ENCODE measurements at regions not wholly inside any gene's neighbourhood (a gene's known extent, or its start where the extent isn't known, plus 50 kb on each side); places are given as distances from the start of the nearest gene placed in this dataset.
A peak's percentile ranks its signal among the peaks of the same experiment; 100 is the strongest.

DNA sequence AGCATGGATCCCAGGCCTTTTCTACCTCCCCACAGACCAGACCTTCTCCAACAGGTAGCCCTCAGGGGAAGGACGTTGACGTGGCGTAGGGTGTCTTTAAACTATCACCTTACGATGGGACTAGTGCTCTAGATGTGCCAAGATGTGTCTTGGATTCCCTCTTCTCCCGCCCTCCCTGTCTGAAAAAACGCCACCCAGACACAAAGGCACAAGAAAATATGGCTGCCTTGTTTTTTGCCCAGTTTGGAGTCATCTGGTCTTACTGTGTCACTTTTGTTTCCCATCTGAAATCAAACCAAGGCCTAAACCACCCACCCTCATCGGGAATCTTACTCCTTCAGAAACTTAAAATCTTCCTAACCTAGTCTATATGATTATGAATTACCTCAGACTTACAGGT, 235.4 kb downstream of the OR13H1 start:
- DNase-seq = no peak

DNA sequence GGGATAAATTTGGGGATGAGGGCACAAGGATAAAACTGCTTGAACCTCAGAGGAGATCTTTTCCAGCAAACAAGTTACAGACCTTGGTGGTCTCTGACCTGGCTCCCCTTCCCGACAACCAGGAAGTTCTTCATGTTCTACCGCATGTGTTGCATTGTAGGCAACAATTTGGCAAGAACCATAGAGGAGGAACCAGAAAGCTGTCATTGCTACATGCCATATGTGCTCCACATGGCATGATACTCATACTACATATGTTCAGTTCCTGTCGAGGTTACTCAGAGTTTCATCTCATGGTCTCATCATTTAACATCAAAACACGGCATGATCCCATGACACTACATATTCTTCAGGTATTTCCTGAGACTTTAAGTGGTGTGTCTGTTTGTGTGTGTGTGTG, 235.9 kb downstream of the OR13H1 start:
- no peak for DNase-seq

DNA sequence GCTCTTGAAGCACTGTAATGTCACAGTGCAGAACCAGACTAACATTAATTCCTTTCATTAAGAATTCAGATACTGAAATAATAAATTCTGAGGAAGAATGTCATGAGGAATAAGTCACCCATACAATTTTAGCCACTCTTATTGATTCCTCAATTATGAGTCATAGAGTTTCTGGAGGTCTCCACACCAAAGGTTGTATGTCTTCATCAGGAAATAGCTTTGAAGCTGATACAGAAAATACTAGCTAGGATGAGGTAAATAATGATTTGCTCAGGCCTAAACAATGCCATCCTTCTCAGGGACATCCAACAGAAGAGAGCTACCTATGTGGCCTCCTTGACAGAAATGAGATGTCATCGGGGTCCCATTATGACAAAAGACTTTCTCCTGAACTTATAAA, 238.8 kb downstream of the OR13H1 start:
- no peak for DNase-seq

GRCh38 chrX:131783555-131784308, 239.4 kb upstream of the STK26 start:
- DNase-seq = peak; percentile 73

DNA sequence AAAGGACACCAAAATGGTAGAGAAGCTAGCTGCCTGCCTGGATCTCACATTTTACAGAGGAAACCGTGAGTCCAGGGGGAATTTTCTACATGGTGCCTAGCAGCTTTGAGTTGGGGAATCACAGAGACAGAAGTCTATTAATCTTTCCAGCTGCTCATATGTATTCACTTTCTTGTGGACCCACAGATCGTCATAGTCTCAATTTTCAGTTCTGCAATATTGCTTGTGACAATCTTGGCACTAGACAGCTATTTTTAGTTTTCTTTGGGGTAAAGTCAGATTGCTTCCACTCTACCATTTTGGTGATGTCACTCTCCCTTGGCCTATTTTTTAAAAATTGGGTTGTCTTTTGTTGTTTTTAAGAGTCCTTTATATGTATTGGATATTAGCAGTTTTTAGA, 233.4 kb upstream of the STK26 start:
- DNase-seq = no peak

DNA sequence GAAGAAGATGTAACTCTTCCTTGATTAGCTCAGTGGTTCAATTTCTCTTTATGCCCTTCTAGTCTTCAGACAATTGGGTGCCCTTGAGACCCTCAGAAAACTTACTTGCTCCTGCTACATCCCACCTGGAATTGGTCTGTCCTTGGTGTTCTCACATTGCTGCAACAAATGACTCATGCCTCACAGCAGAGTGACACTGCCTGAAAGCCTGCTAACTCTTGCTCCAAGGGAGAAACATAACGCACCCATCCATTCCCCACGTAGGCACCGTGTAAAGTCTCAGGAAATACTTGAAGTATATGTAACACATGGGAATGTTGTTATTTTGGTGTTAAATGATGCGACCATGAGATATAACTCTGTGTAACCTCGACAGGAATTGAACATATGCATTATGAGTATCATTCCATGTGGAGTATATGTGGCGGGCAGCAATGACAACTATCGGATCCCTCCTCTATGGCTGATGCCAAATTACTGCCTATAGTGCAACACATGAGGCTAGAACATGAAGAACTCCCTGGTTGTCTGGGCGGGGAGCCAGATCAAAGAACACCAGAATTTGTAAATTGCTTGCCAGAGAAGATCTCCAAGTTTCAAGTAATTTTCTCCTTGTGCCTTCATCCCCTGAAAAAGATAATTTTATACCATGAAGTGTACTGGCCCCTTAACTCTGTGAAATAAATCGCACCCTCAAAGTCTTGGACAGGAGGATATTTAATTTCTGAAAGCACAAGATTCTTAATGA, 231.3 kb upstream of the STK26 start:
- no peak for DNase-seq

DNA sequence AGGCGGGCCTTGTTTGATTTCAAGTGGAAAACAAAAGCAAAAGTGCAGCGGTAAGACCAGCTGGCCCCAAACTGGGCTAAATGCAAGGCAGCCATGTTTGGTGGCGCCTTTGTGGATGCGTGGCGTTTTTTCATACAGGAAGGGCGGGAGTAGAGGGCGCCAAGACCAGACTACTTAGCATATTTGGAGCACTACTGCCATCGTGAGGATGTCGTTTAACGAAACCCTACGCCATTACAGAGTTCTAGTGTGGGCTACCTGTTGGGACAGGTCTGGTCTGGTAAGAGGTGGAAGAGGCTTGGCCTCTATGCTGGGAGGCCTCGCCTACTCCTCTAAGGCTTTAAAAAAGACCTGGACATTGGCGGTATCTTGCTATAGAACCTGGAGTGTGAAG, 230.7 kb upstream of the STK26 start:
- DNase-seq = peak; percentile 87

DNA sequence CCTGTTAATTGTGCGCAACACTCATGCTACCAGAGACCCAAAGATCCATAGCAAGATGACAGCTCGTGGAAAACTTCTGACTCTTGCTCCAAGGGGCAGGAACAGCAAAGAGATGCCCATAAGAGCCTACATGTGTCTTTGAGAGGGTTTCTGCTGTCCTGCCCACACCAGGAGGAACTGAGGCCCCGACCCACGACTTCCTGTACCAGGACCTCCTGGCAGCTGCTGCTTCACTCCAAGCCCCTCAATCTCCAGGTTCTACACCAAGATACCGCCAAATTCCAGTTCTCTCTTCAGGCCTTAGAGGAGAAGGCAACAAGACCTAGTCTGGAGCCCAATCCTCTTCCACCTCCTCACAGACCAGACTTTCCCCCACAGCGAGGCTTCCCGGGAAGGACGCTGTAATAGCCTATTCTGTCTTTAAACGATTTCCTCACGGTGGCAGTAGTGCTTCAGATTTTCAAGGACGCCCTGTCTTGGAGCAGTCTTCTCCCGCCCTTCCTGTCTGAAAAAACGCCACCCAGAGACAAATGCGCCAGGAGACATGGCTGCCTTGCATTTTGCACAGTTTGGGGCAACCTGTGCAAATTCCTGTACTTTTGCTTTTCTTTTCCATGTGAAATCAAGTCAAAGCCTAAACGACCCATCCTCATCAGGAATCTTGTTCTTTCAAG, 230.2 kb upstream of the STK26 start:
- peak; percentile 87 for DNase-seq

GRCh38 chrX:131795442-131796229, 227.5 kb upstream of the STK26 start:
- DNase-seq = no peak

GRCh38 chrX:131801066-131801465, 222.0 kb upstream of the STK26 start:
- DNase-seq = no peak

GRCh38 chrX:131801911-131802310, 221.2 kb upstream of the STK26 start:
- DNase-seq = no peak

DNA sequence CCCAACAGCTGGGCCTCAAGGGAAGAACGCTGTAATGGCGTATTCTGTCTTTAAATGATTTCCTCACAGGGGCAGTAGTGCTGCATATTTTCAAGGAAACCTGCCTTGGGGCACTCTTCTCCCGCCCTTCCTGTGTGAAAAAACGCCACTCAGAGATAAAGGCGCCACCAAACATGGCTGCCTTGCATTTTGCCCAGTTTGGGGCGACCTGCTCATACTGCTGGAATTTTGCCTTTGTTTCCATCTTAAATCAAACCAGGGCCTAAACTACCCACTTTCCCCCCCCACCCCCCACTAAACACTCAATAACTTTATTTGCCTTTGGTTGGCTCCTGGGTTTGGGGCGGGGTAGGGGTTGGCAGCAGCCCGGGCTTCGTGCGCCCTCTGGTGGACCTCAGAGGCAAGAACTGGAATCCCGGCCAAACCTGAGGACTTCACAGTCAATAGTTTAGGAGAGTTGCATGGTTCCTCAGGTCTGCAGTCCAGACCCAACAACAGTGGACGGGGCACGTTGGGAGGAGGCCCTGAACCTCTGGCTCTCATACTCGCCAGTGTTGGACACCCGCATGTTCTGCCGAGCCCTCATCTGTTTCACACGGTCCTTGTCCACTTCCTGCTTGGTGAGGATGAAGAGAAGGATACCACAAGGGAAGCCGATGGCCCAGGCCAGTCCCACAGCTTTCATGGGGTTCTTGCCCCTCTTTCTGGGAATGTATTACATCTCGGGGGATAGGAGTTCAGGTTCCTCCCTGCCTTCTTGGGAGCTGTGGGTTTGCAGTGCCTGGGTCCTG, 220.1 kb upstream of the STK26 start:
- DNase-seq = peak; percentile 71

GRCh38 chrX:131812847-131813825, 210.0 kb upstream of the STK26 start:
- DNase-seq = peak; percentile 85

DNA sequence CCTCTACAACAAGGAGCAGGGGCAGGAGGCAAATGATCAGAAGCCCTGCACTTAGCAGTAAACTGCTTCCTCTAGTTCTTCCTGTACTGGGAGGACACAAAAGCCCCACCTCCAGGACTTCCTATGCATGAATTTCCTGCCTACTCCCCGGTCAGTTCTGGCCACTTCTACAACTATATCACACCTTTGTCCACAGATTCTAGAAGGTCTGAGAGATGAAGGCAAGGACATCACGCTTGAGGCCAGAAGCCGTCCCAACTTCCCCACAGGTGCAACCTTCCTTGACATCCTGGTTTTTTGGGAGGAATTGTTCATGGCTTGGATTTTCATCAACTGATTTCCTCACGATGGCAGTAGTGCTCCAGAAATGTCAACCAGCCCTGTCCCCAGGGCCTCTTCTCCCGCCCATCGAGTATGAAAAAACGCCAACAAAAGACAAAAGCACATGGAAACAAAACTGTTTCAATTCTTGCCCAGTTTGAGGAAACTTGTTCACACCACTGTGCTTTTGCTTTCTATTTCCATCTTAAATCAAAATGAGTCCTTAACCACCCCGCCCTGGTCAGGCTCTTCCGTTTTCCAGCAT, 206.5 kb upstream of the STK26 start:
- peak; percentile 83 for DNase-seq

DNA sequence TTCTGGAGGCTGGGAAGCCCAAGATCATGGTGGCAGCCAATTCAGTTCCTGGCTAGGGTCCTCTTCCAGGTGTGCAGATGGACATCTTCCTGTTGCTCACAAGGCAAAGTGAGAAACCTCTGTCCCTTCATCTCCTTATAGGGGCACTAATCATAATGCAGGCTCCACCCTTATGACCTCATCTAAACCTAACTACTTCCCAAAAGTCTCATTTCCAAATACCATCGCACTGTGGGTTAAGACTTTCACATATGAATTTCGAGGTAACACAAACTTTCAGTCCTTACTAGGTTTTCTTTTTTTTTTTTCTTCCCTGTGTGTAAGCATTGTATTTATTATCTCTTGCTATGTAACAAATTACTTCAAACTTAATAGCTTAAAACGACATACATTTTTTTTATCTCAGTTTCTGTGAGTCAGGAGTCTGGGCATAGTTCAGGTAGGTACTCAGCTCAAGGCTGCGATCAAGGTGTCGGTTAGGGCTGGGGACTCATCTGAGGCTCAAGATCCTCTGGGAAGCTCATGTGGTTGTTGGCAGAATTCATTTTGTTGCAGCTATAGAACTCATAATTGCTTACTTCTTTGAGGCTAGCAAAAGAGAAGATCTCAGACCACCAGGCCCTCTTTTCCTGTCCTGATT, 204.7 kb upstream of the STK26 start:
- DNase-seq = no peak

- peak; percentile 79 for DNase-seq
Observed at GRCh38 chrX:131821945-131822622, 201.0 kb upstream of the STK26 start.

DNA sequence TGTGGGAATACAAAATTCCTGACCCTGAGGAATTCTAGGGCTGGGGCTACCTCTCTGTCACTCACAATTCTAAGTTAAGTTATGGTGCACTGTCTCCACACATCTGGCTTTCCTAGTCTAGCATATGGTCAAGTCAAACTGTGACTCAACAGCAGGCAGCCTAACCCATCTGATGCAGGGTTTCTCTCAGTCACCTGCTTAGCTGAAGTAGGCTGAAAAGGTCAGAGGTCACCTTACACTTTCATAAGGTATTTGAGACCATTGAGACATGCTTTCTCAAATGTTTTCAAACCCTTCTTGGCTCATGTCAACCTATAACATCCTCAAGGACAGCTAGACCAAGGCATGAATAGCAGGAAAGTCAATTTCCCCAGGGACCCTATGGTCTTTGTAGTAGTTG, 196.5 kb upstream of the STK26 start:
- DNase-seq = no peak

GRCh38 chrX:131827935-131828334, 195.2 kb upstream of the STK26 start:
- DNase-seq = no peak

DNA sequence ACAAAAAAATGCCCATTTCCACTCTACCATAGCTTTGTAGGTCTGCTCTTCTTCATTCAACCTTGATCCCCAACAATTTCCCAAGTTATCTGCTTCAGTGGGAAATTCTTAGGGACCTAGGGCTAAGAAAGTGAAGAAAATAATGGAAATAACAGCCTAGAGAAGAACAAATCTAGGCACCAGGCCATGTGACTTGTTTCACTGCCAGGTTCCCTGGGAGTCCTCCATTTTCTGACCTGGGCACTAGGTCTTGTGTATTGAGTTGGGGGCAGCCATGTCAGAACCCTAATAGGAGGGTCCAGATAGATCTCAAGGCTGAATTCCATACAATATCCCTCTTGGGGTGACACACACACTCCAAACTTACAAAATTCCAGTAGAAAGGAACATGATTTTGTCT, 194.6 kb upstream of the STK26 start:
- no peak for DNase-seq
